GM21723 (cell line): ENCODE measurements at regions not wholly inside any gene's neighbourhood (a gene's known extent, or its start where the extent isn't known, plus 50 kb on each side); places are given as distances from the start of the nearest gene placed in this dataset.

Source experiments
- ATAC-seq: cut with Tn5 transposase; IDR thresholded peaks from one replicate; pipeline ENCODE4 v1.9.1; 2021; ENCODE audit warnings: mild to moderate bottlenecking, moderate library complexity; ENCODE audit not compliant: unreplicated experiment

GRCh38 chr12:82529101-82529500, 157.6 kb upstream of the TMTC2 start:
- no peak for ATAC-seq

DNA sequence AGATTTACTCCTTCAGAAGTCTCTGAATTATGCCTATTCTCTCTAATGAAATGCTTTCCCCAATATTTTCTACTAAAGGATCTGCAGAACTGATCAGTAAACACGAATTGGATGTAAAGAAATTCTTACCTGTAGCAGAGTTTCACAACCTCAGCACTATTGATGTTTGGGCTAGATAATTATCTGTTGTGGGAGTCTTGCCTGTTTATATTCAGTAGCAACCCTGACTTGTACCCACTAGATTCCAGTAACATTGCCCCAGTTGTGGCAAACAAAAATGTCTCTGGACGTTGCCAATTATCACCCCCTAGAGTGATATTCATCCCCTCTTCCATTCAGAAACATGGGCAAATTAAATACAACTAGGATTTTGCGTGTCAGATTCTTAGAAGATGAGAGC, 156.8 kb upstream of the TMTC2 start:
- no peak for ATAC-seq

- no peak for ATAC-seq
Observed at GRCh38 chr12:82530394-82530793, 156.3 kb upstream of the TMTC2 start.

DNA sequence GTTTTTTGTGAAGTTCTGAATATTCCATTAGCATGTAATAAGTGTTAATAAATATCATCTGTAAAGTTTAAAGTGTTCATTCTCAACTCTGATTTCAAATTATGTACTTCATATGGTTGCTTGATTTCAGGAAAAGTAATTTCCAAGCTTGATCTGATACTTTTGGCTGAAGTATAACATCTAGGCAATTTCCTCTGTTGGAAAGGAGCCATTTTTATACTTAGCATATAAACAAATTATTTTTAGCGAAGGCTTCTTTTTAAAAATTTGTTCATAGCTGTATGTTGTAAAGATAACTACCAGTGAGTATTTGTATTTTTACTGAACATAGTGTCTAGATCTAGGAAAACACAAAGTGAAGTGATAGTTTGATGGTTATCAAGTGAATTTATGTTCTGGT, 153.4 kb upstream of the TMTC2 start:
- ATAC-seq: no peak

- ATAC-seq: no peak
Observed at GRCh38 chr12:82537436-82537835, 149.3 kb upstream of the TMTC2 start.

GRCh38 chr12:82554529-82554928, 132.2 kb upstream of the TMTC2 start:
- ATAC-seq: no peak

GRCh38 chr12:82555699-82556098, 131.0 kb upstream of the TMTC2 start:
- no peak for ATAC-seq

- ATAC-seq: no peak
Observed at GRCh38 chr12:82565966-82566365, 120.7 kb upstream of the TMTC2 start.

GRCh38 chr12:82567688-82568087, 119.0 kb upstream of the TMTC2 start:
- ATAC-seq: no peak

GRCh38 chr12:82574191-82574590, 112.5 kb upstream of the TMTC2 start:
- no peak for ATAC-seq

DNA sequence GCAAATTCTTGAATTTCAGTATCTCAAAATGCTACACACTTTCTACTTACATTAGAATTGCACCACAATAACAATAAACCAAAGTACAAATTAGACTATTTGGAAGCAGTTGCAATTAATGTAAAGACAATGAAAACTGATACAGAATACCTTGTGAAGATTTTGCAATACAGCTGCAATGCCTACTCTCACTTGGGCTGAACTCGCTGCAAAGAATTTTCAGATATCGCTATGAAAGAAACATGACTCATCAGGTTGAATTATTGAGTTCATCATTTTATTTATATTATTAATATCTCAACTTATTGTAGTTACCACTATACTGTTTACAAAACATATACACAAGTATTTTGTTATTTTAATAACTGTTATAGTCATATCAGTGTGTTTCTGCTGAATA, 108.0 kb upstream of the TMTC2 start:
- no peak for ATAC-seq

- no peak for ATAC-seq
Observed at GRCh38 chr12:82583756-82584155, 103.0 kb upstream of the TMTC2 start.

- ATAC-seq: peak; percentile 61
Observed at GRCh38 chr12:82593143-82593542, 93.6 kb upstream of the TMTC2 start.

DNA sequence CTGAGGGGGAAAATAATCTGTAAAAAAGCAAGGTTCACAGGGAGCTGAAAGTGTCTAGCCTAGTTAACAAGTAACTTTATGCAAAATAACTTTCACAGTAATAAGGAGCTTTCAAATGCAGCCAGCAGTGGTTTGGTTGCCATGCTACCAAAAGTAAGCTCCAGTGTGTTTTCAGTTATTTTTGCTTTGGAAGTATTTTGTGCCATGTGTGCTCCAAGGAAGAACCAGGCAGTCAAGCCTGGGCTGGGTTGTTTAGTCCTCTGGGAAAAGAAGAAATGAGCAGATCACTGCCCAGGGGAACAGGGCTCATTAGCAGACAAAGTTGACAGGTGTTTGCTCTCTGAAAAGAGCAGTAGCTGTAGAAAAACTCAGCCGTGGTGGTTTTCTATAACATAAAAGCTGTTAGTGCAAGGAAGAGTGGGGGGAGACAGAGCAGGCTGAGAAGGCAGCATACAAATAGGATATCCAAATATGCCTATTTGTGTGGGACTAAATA, 92.8 kb upstream of the TMTC2 start:
- ATAC-seq: peak; percentile 96

DNA sequence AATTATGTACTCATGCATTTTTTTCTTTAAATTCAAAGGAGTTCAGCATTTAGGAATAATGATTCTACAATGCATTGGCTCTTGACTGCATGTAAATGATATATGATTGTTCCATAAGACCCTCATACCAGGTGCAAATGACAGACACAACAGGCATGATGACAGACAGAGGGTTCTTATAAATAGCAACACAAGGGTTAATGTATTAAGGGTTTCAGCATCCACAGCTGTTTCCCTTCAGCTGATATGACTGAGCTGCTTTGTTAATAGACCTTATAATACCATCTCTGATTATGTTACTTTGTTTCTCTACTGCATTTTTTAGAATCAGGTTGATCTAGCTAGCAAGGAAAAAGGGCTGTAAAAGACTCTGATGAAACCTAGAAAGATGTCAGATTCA, 90.8 kb upstream of the TMTC2 start:
- ATAC-seq: no peak

- no peak for ATAC-seq
Observed at GRCh38 chr12:82596483-82596882, 90.2 kb upstream of the TMTC2 start.

DNA sequence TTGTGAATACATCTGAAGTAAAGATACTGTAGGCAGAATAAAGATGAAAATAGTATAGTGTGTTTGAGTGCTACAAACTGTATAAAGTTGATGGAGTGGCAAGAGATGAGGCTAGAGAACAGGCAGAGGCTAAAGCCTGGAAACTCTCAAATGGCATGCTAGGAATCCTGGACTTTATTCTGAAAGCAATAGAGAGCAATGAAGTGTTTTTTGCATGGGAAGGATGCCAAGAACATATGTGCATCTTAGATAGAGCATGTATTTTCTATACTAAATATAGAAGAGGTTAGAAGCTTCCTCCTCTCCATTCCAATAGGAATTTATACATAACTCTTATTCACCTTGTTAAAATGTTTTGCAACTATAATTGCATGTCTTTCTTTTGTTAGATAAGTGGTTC, 86.3 kb upstream of the TMTC2 start:
- no peak for ATAC-seq

GRCh38 chr12:82603647-82604046, 83.1 kb upstream of the TMTC2 start:
- peak; percentile 46 for ATAC-seq

DNA sequence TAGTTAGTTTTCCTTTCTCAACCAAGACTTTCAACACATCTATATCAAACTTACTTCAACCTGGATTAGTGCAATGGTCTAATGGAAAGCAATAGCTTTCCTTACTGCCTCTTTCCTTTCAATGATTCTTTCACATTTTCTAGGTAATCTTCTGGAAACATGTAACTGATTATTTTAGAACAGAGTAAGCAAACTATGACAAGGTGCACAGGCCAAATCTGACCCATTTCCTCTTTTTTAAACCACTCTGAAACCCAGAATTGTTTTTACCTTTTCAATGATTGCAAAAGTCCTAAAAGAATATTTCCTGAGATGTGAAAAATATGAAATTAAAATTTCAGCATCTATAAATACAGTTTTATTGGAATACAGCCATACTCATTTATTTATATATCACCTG, 81.6 kb upstream of the TMTC2 start:
- ATAC-seq: peak; percentile 59

GRCh38 chr12:82608706-82609105, 78.0 kb upstream of the TMTC2 start:
- no peak for ATAC-seq

DNA sequence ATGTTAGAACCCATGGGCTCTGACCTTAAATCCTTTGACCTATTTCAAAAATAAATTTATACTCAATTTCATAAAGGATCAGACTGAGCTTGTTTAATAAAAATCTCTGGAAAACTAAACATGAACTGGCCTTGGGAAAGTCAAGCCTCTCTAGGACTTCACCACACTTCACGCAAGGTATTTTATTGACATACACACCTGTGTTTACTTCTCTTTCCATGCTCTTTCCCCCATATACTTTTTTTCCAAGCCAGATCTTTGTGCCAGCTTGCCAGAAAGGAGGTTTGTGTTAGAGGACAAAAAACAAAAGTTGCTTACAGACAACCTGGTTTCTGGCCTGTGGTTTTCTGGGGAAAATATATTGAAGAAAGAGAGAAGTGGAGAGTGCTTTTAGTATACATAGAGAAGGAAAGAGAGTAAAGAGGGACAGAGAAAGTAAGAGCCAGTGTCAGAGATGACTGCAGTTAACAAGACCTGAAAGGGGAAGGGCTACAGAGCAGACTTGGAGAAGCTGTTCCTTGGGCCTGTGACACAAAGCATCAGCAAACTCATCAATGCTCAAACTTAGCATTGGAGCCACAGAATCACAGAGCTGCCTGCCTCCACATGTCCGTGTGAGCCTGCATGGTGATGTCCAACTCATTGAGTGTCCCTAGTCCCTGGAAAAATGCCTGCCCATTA, 77.3 kb upstream of the TMTC2 start:
- ATAC-seq: no peak

- ATAC-seq: no peak
Observed at GRCh38 chr12:82619644-82620043, 67.1 kb upstream of the TMTC2 start.

- ATAC-seq: no peak
Observed at GRCh38 chr12:82620917-82621316, 65.8 kb upstream of the TMTC2 start.
